NAMALWA (cell line): ENCODE measurements at regions not wholly inside any gene's neighbourhood (a gene's known extent, or its start where the extent isn't known, plus 50 kb on each side); places are given as distances from the start of the nearest gene placed in this dataset.

Source experiments
- DNase-seq: peaks from one replicate; pipeline ENCODE4 v3.0.0-alpha.2; 2015; ENCODE audit warnings: low spot score

DNA sequence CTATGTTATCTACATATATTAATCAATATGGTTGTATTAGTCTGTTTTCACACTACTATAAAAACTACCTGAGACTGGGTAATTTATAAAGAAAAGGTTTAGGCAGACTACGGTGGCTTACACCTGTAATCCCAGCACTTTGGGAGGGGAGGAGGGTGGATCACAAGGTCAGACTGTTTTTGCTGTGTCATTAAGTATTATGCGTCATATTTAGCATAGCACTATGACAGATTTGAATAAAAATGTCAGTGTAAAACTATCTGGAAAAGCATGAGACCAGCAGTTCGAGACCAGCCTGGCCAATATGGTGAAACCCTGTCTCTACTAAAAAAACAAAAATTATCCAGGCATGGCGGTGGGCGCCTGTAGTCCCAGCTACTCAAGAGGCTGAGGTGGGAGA is 209.7 kb upstream of the ARHGAP24 start:
- no peak for DNase-seq

GRCh38 chr4:85268188-85268587 is 206.8 kb upstream of the ARHGAP24 start:
- DNase-seq = no peak

DNA sequence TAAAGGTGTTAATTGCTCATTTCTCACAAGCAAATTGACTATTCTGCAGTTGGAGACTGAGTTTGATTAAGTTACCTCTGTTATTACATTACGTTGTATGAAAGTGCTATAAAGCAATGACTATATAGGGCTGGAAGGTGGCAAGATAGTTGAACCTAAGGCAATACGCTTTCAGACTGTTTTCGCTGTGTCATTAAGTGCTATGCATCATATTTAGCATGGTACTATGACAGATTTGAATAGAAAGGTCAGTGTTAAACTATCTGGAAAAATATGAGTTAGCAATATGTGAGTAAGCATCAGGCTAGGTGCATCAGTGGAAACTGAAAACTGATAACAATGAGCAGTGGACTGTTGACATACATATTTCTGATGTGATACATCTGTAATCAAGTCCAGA is 206.0 kb upstream of the ARHGAP24 start:
- DNase-seq = no peak

GRCh38 chr4:85274955-85275354 is 200.0 kb upstream of the ARHGAP24 start:
- DNase-seq = no peak

DNA sequence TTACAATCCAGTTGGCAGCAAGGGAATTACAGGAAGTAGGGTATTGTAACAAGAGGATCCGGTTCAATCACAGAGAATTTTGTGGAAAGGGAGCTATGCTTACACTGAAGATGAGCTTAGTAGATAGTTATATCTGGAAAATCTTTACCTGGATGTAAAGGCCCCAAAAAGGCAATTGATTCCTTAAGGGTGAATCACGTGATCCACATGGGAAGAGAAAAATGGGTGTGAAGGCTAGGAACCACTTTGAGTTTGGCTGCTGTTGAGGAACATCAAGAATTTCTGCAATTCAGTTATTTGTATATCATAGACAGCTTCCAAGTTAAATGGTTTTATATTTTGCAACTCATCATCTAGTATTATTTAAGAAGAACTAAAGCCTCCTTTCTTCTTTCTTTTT is 194.0 kb upstream of the ARHGAP24 start:
- DNase-seq = no peak

- no peak for DNase-seq
These were observed 183.7 kb upstream of the ARHGAP24 start for GRCh38 chr4:85291226-85291625.

- no peak for DNase-seq
These were observed 176.9 kb upstream of the ARHGAP24 start for GRCh38 chr4:85298037-85298436.

DNA sequence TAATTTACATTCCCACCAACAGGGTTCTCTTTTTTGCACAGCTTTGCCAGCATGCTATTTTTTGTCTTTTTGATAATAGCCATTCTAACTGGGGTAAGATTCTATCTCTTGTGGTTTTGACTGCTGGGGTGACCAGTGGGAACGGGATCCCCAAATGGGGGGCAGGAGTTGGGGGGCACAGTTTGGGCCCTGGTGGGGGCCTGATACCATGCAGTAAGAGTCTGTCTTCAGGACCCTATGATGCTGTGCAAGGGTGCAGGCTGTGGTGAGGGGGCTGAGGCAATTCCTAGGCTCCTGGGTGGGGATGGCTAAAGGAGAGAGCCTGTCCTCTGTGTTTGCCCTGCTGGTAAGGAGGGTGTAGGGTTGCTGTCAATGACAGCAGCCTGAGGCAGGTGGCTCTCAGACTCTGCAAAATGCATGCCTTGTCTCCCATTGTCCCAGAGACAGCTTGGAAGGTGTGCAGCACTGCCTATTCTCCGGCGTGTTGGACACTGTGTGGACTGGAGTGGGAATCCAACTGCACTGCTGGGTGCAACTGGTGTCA is 172.7 kb upstream of the ARHGAP24 start:
- no peak for DNase-seq

- no peak for DNase-seq
These were observed 172.2 kb upstream of the ARHGAP24 start for GRCh38 chr4:85302756-85303155.

DNA sequence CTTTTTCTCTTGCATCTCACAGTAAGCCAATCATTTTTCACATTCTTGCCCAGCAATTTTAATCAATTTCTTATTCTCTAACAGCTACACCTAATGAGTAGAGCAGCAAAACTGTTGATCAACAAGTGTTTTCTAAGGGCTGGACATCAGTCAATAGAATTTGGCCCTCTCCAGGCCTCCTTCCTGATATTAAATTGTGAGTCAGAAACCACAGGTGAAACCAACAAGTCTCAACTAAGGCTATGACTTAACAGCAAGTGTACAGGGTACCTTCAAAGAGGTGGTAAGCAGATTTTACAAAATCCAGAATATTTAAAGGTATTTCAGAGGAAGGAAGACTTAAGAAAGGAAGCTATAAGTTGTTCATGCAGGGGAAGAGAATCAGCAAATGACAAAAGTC is 156.5 kb upstream of the ARHGAP24 start:
- no peak for DNase-seq

DNA sequence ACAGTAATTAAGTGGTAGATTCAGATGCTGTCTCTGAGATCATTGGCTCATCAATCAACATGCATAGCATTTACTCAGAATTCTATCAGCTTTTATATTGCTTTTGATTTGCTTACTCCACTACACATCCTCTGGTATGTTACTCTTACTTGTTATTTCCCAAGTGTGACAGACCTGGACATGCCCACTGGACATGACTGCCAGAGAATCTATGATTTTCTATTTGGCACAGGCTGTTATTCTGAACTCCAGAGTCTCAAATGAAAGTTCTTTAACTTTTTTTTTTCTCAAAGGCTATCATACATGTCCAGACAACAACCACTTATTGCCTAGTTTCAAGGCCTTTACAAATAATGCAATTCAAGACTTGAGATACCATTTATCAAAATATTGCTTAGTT is 116.1 kb upstream of the ARHGAP24 start:
- no peak for DNase-seq

DNA sequence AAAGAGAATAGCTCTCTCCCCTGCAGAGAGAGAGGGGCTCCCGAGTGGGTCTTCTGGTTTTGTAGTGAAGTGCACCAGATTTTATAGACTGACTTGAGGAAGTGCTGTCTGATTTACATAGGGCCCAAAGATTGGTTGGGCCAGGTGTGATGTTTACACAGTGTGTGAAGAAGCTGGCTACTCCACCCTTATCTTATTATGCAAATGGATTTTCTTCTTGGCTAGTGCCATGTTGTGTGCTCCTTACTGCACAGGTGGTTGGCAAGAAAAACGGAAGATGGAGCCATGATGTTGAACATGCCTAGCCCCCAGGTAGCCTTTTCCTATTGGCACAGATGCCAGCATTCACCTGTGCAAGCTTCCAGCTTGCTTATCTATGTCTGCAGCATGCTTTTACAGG is 112.4 kb upstream of the ARHGAP24 start:
- no peak for DNase-seq

DNA sequence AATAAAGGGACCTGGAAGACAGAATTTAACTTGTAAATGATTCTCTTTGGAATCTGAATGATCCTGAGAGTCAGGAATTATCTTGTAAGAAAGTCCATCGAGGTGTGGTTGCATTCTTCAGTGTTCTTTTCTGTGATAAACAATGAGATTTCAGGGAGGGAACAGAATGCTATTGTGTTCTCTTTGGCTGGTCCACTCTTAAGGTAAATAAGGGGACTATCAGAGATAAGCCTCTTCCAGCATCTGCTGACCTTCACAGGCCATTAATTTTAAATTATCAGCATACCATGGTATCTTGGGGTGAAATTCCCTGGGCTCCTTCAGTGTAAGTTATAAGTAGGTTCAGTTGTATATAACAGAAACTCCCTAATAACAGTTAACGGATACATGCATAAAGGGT is 107.1 kb upstream of the ARHGAP24 start:
- no peak for DNase-seq

GRCh38 chr4:85368240-85368639 is 106.7 kb upstream of the ARHGAP24 start:
- no peak for DNase-seq

DNA sequence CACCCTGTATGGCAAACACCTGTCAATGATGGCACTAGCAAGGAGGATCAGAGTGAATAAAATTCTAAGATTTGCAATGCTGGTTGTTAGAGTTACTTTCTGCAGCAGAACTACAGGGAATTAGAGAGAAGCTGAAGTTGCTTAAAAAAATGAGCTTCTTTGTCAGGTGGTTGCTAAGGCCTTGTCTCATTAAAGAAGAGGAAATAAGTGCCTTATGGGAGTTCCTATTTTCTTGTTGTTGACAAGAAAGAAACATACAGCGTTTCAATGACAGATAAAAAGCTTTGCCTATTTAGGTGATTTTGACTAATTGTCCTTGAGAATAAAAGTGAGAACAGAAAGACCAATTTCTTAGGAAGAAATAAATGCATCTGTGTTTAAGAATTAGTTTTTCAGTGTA is 106.0 kb upstream of the ARHGAP24 start:
- peak; percentile 30 for DNase-seq

DNA sequence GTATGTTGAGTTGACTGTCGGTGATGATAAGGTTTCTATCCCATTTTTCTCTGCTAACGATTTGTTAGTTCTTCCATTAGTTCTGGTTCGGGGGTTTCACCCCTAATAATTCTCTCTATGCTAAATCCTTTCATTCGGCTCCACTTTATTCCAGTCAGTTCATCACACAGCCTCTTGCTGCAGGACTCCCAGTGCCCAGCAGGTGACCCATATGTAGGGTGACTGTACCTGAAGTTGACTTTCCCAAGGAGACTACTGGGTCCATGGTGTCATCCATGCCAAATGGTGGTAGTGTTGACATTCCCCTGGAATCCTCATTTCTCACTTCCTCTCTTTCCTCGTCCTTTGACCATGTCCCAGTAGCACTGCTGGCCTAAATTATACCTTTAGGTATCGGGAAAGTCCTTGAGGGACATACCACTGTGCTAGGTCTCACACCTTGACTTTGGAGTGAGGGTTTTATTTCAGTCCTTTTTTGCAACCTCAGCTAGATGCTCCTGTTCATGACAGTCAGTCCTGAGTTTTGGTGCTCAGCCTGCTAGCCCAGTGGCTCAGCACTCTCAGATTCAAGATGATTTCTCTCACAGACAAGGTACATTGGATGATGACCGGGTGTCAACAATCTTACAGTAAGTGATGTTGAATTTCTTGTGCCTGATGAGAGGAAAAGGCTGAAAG is 105.1 kb upstream of the ARHGAP24 start:
- DNase-seq = no peak

GRCh38 chr4:85370400-85371032 is 104.4 kb upstream of the ARHGAP24 start:
- peak; percentile 86 for DNase-seq

GRCh38 chr4:85372966-85373365 is 102.0 kb upstream of the ARHGAP24 start:
- no peak for DNase-seq

- DNase-seq = no peak
These were observed 98.7 kb upstream of the ARHGAP24 start for GRCh38 chr4:85376285-85376684.

GRCh38 chr4:85381968-85382367 is 93.0 kb upstream of the ARHGAP24 start:
- no peak for DNase-seq

- DNase-seq = no peak
These were observed 83.9 kb upstream of the ARHGAP24 start for GRCh38 chr4:85391071-85391470.

DNA sequence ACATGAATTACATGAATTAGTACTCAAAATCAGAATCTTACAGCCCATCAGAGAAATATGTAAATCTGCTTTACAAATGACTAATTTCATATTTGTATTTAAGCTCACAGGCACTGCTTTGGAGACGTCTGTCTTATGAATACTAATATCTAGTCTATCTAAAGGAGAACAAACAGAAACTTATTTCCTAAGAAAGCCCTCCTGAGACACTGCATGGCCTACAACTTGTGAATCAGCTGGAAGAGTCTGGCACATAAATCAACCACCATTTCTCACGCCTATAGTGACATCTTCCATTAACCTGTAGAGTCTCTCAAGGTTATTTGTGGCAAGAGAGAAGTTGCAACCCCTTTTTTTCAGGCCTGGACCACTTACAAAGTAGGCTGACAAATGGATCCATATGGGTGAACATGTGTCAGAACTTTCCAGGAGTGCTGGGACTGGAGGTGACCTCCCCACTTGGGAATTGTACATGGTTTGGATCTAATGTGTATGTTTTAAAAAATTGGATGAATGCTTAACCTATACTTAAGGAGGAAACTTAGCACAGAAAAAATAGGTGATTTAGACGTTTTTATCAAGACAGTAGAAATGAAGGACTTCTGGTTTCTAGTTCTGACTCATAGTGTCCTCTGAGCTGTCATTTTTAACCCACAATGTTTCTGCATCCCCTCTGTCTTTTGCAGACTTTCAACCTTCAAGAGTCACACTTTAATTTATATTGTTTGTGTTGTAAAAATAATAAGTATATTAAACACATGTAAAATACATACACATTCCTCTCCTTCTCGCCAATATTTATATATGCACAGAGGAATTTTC is 83.2 kb upstream of the ARHGAP24 start:
- no peak for DNase-seq

GRCh38 chr4:85393201-85393600 is 81.7 kb upstream of the ARHGAP24 start:
- DNase-seq = peak; percentile 19
